ENCODE measurements at regions not wholly inside any gene's neighbourhood (a gene's known extent, or its start where the extent isn't known, plus 50 kb on each side); places are given as distances from the start of the nearest gene placed in this dataset.

DNA sequence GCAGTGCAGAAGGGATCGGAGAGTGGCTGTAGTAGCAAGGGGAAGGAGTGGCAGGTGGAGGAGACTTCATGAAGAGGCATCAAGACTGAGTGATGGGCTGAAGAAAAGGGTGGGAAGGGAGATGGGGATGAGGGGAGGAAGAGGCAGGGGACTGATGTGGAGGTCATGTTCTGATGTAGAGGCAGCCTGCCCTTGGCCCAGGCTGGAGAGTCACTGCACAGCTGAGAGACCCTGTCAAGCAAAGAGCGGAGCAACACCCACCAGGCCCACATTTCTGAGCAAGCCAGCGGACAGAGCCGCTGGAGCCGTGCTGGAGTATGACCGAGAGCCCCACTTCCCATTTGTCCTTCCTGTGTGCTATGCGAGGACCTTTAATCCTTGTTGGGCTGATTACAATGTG is 501.6 kb upstream of the MKI67 start:
- Histone ChIP-seq H3K36me3 (ENCODE audit: insufficient read depth, low read length) (no peaks in the 10 kb centered on the region), H2AFZ (ENCODE audit: low read depth, low read length) (no peak overlapping the region), H3K9me3 (ENCODE audit: low read length) (no peaks in the 10 kb centered on the region), H4K20me1 (ENCODE audit: insufficient read depth) (no peaks in the 10 kb centered on the region), H3K9me2 (ENCODE audit: insufficient read depth, low read length) (no peaks in the 10 kb centered on the region), H3K79me2 (replicated peaks; ENCODE audit: insufficient read depth, low read length) (no peaks in the 10 kb centered on the region), H3K27ac (ENCODE audit: low read length) (no peak overlapping the region), H3K4me2 (ENCODE audit: low read length) (no peak overlapping the region), H3K4me3 (ENCODE audit: low read length) (no peak overlapping the region), H3K27me3 (ENCODE audit: insufficient read depth, low read depth, low read length) (no peaks in the 10 kb centered on the region), H3F3A (ENCODE audit: insufficient read depth, low read length, poor library complexity, severe bottlenecking) (no peaks in the 10 kb centered on the region), H3K9ac (ENCODE audit: low read length) (no peak overlapping the region)
- TF ChIP-seq EZH2 (IDR thresholded peaks at IDR 0.05; ENCODE audit: borderline replicate concordance, insufficient read depth, low read length, poor library complexity, severe bottlenecking) (no peak), RAD21 (conservative IDR thresholded peaks at IDR 0.05) (no peak), MXI1 (conservative IDR thresholded peaks at IDR 0.05; ENCODE audit: poor library complexity, severe bottlenecking) (no peak), POLR2AphosphoS5 (IDR thresholded peaks at IDR 0.05) (no peak), TAF1 (IDR thresholded peaks at IDR 0.05; ENCODE audit: low read depth) (no peak), SMC3 (conservative IDR thresholded peaks at IDR 0.05; ENCODE audit: poor library complexity) (no peak)
- TF ChIP-seq, protein P1, sequence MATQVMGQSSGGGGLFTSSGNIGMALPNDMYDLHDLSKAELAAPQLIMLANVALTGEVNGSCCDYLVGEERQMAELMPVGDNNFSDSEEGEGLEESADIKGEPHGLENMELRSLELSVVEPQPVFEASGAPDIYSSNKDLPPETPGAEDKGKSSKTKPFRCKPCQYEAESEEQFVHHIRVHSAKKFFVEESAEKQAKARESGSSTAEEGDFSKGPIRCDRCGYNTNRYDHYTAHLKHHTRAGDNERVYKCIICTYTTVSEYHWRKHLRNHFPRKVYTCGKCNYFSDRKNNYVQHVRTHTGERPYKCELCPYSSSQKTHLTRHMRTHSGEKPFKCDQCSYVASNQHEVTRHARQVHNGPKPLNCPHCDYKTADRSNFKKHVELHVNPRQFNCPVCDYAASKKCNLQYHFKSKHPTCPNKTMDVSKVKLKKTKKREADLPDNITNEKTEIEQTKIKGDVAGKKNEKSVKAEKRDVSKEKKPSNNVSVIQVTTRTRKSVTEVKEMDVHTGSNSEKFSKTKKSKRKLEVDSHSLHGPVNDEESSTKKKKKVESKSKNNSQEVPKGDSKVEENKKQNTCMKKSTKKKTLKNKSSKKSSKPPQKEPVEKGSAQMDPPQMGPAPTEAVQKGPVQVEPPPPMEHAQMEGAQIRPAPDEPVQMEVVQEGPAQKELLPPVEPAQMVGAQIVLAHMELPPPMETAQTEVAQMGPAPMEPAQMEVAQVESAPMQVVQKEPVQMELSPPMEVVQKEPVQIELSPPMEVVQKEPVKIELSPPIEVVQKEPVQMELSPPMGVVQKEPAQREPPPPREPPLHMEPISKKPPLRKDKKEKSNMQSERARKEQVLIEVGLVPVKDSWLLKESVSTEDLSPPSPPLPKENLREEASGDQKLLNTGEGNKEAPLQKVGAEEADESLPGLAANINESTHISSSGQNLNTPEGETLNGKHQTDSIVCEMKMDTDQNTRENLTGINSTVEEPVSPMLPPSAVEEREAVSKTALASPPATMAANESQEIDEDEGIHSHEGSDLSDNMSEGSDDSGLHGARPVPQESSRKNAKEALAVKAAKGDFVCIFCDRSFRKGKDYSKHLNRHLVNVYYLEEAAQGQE (IDR thresholded peaks at IDR 0.05; ENCODE audit: borderline replicate concordance): no peak
- TF ChIP-seq, protein P2, sequence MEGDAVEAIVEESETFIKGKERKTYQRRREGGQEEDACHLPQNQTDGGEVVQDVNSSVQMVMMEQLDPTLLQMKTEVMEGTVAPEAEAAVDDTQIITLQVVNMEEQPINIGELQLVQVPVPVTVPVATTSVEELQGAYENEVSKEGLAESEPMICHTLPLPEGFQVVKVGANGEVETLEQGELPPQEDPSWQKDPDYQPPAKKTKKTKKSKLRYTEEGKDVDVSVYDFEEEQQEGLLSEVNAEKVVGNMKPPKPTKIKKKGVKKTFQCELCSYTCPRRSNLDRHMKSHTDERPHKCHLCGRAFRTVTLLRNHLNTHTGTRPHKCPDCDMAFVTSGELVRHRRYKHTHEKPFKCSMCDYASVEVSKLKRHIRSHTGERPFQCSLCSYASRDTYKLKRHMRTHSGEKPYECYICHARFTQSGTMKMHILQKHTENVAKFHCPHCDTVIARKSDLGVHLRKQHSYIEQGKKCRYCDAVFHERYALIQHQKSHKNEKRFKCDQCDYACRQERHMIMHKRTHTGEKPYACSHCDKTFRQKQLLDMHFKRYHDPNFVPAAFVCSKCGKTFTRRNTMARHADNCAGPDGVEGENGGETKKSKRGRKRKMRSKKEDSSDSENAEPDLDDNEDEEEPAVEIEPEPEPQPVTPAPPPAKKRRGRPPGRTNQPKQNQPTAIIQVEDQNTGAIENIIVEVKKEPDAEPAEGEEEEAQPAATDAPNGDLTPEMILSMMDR (IDR thresholded peaks at IDR 0.05; ENCODE audit: poor library complexity, severe bottlenecking): no peak

DNA sequence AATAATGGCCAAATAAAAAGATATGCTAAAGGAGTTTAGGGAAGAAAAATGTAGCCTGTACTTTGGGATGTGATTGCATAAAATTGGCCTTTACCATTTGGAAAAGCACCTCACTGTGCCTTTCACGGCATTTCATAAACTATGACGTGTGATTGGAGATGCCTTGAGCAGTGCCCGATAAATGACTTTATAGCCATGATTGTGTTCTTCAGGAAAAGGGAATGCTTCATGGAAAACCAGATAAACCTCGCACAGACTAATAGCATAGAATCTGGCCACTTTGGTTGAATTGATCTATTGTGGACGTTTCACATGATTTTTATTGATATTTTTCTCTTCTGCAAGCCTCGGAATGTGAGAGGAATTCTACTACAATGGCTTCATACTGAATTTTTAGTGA is 502.0 kb upstream of the MKI67 start:
- Histone ChIP-seq H3K4me3 (ENCODE audit: low read length) (no peak overlapping the region), H4K20me1 (ENCODE audit: insufficient read depth) (no peaks in the 10 kb centered on the region), H3K4me2 (ENCODE audit: low read length) (no peak overlapping the region), H3K27ac (ENCODE audit: low read length) (no peak overlapping the region), H3K79me2 (replicated peaks; ENCODE audit: insufficient read depth, low read length) (no peaks in the 10 kb centered on the region), H3K9ac (ENCODE audit: low read length) (no peak overlapping the region), H3K36me3 (ENCODE audit: insufficient read depth, low read length) (no peaks in the 10 kb centered on the region), H3K9me3 (ENCODE audit: low read length) (no peaks in the 10 kb centered on the region), H3F3A (ENCODE audit: insufficient read depth, low read length, poor library complexity, severe bottlenecking) (no peaks in the 10 kb centered on the region), H3K9me2 (ENCODE audit: insufficient read depth, low read length) (no peaks in the 10 kb centered on the region), H3K27me3 (ENCODE audit: insufficient read depth, low read depth, low read length) (no peaks in the 10 kb centered on the region), H2AFZ (ENCODE audit: low read depth, low read length) (no peak overlapping the region)
- TF ChIP-seq POLR2AphosphoS5 (IDR thresholded peaks at IDR 0.05) (no peak), SMC3 (conservative IDR thresholded peaks at IDR 0.05; ENCODE audit: poor library complexity) (no peak), EZH2 (IDR thresholded peaks at IDR 0.05; ENCODE audit: borderline replicate concordance, insufficient read depth, low read length, poor library complexity, severe bottlenecking) (no peak), RAD21 (conservative IDR thresholded peaks at IDR 0.05) (no peak), MXI1 (conservative IDR thresholded peaks at IDR 0.05; ENCODE audit: poor library complexity, severe bottlenecking) (no peak), EP300 (conservative IDR thresholded peaks at IDR 0.05; ENCODE audit: poor library complexity, severe bottlenecking) (no peak)
- TF ChIP-seq, protein P1 (IDR thresholded peaks at IDR 0.05; ENCODE audit: borderline replicate concordance): peak; percentile 62
